Hepatocyte (in vitro differentiated cells): ENCODE measurements at regions not wholly inside any gene's neighbourhood (a gene's known extent, or its start where the extent isn't known, plus 50 kb on each side); places are given as distances from the start of the nearest gene placed in this dataset.

ENCODE experiments used
- EZH2 ChIP-seq: fragments of 200-600 bp; sonication (generic); IDR thresholded peaks from 2 replicates; pipeline ENCODE4 v1.6.1; 2016; ENCODE audit warnings: antibody characterized with exemption, mild to moderate bottlenecking, borderline replicate concordance
- TF ChIP-seq, protein P1 (sequence below): fragments of 200-600 bp; sonication (generic); IDR thresholded peaks from 2 replicates; pipeline ENCODE4 v1.5.1; 2016; ENCODE audit warnings: antibody characterized with exemption, mild to moderate bottlenecking; ENCODE audit not compliant: poor library complexity

DNA sequence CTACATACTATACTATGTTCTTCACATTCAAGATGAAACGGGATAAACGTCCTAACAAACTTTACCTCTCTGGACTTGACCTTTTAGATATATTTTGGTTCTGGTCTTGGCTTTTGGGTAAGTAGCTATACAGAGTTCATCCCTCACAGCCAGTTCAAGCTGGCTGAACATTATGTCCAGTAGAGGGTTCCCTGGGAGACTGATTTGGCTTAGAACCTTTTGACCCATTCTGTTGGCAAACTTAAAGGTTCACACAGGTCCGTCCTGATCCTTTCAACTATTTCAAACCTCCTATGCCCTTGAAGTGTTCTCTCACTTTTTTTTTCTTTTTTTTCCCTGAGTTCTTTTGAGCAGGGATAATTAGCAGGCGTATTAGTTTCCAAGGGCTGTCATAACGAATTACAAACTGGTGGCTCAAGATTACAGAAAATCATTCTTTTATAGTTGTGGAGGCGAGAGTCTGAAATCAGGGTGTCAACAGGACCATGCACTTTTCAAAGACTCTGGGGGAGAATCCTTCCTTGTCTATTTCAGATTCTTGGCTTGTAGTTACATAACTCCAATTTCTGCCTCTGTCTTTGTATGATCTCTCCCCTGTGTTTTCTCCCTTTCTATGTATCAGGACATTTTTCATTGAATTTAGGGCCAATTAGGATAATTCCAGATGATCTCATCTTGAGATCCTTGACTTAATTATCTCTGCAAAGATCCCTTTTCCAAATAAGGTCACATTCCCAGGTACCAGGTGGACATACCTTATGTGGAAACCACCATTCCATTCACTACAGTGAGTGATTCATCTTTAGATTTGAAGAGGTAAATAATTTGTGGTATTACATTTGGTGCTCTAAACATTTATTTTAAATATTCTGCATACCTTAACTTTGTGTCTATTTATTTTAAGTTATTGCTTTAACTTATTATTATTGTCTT lies 257.4 kb upstream of the USP25 start:
- TF ChIP-seq EZH2 = no peak
- TF ChIP-seq, protein P1, sequence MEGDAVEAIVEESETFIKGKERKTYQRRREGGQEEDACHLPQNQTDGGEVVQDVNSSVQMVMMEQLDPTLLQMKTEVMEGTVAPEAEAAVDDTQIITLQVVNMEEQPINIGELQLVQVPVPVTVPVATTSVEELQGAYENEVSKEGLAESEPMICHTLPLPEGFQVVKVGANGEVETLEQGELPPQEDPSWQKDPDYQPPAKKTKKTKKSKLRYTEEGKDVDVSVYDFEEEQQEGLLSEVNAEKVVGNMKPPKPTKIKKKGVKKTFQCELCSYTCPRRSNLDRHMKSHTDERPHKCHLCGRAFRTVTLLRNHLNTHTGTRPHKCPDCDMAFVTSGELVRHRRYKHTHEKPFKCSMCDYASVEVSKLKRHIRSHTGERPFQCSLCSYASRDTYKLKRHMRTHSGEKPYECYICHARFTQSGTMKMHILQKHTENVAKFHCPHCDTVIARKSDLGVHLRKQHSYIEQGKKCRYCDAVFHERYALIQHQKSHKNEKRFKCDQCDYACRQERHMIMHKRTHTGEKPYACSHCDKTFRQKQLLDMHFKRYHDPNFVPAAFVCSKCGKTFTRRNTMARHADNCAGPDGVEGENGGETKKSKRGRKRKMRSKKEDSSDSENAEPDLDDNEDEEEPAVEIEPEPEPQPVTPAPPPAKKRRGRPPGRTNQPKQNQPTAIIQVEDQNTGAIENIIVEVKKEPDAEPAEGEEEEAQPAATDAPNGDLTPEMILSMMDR = no peak
